SH-SY5Y (cell line): ENCODE measurements at regions not wholly inside any gene's neighbourhood (a gene's known extent, or its start where the extent isn't known, plus 50 kb on each side); places are given as distances from the start of the nearest gene placed in this dataset.

Experiments
- GATA2 ChIP-seq: IDR thresholded peaks from 2 replicates; pipeline ENCODE4 v1.6.1; 2011; ENCODE audit warnings: mild to moderate bottlenecking, low read depth, low read length
- GATA3 ChIP-seq: IDR thresholded peaks from 2 replicates; pipeline ENCODE4 v1.6.1; 2011; ENCODE audit warnings: low read depth, mild to moderate bottlenecking, low read length, moderate library complexity

DNA sequence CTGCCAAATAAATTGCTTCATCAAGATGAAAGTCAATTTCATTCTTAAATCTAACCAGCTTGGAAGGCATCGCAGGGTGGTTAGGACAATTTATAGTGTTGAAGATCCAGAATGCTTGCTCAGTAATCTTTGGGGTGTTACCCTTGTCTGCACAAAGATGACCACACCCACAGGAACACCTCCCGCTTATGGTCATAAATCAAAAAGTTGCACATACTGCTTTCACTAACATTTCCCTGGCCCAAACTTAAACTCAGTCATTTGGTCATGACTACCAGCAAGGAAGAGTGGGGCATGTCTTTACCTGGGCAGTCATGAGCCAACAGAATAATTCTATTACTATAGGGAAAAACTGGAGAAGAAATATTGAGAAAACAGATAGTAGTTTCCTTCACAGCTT lies 57.6 kb upstream of the KIF2B start:
- TF ChIP-seq GATA3 (no peak), GATA2 (no peak)
